GM21390 (cell line): ENCODE measurements at regions not wholly inside any gene's neighbourhood (a gene's known extent, or its start where the extent isn't known, plus 50 kb on each side); places are given as distances from the start of the nearest gene placed in this dataset.

Source experiments
- ATAC-seq: cut with Tn5 transposase; IDR thresholded peaks from one replicate; pipeline ENCODE4 v1.9.1; 2021; ENCODE audit not compliant: unreplicated experiment

GRCh38 chr3:3579658-3580057 lies 219.6 kb upstream of the LRRN1 start:
- ATAC-seq = no peak

- no peak for ATAC-seq
These were observed 220.5 kb upstream of the LRRN1 start for GRCh38 chr3:3578718-3579117.

DNA sequence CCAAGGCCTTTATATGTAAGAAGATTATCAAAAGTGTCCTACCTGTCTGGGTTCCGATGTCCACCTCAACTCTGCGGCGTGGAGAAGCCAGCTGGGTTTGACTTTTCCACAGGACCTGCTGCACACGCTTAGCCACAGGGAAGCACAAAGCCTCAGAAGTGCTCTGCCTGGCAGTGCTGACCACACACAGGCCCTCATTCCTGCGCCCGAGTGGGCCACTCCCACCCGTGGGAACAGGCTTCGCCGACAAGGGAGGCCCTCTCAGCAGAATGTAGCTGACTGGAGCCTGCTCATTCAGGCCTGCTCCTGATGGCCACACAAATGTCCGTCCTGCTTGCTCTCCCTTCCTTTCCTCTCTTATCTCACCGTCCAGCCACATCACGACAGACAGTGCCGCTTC lies 221.4 kb upstream of the LRRN1 start:
- no peak for ATAC-seq

DNA sequence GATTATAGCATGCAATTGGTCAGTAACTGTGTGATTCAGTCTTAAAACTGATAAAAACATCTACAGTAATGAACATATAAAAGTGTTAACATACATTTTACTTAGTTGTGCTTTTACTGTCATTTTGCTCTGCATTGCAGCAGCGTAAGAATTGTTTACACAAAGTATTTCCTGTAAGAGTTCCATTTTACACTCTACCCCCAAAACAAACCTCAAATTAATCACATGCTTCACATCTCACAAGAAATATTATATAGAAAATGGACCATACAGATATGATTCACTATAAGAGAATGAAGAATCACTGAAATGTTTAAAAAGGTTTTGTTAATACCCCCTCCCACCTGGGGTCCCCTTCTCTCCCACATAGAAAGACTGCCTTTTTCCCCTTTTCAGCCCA lies 225.9 kb upstream of the LRRN1 start:
- ATAC-seq = no peak

- no peak for ATAC-seq
These were observed 238.5 kb upstream of the LRRN1 start for GRCh38 chr3:3560591-3561311.

DNA sequence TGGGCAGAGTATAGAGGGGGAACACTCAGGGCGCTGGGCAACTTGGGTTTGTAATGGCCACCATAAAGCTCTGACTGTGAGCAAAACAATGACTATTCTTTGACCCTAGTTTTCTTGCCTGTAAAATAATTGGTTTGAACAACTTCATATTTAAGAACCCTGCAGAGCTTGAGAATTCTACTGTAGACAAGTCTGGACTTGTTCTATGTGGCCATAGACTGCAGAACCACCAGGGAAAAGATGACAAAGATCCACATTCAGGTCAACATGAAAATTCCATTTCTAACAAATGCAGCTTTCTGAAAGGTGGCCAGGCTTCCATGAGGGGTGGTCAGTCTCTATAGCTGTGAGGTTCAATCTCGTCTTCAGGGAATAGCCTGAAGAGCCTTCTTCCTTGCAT lies 239.4 kb upstream of the LRRN1 start:
- ATAC-seq = no peak

DNA sequence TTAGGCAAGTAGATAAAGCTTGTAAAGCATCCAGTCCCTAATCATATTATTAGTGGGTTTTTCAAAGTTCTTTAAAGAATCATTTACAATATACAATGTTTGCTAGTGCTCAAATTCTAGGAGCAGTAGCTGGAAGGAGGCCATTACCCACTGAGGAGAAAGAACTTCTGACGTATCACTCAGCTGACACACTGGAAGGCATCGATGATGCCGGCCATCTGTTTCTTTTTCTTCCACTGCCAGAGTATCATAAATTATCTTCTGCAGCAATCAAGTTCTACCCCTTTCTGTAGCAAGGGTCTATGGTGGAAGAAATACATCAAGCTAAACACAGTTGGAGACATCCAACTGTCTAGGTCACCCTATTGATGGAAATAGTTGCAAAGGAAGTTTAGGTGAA lies 243.2 kb upstream of the LRRN1 start:
- ATAC-seq = no peak

DNA sequence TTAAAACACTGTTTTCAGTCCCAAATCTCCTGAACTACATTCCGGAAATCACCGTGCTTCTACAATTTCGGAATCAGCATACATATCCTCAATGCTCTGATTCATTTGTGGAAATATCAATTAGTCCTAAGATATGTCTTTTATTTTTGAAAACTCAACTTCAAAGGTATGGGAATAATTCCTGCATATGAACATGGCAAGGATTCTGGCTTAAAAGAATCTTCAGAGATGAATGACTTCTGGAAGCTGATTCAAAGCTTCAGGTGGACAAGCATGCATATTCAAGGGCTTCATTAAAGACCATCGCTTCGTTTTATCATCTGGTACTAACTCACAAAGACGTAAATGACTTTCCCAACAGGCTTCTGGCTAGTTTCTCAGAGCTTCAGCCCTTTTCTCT lies 246.0 kb upstream of the LRRN1 start:
- ATAC-seq = no peak

DNA sequence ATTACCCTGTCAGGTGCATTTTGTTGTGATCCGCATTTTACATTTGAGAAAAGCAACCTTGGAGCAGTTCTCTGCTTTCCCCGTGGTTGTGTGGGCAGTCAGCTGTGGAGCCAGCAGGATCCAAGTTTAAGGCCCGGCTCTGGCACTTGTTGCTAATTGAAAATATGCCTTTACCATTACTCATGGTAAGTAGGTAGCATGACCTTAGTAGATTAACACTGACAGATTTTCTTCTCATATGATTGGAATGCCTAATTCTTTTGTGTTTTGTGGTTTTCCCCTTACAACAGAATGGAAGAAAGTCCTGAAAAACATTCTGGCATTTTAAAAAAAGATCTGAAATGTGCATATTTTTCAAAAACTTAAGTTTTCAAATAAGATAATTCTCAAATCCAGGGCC lies 246.5 kb upstream of the LRRN1 start:
- no peak for ATAC-seq

DNA sequence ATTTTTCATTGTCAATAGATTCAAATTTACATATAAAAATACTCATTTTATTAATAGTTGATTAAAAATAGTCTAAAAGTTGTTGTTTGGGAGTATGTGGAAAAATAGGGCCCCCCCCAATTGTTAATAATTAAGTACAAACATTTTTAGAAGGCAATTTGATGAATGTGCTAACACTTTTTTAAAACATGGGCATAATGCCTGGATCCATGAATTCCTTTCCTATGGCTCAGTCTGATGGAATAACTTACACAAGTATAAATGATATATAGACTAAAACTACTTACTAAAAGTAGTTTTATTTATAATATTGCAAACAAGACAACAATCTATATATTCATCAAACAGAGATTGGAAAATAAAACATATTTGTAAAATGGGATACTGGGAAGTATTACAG lies 247.2 kb upstream of the LRRN1 start:
- ATAC-seq = no peak

GRCh38 chr3:3545360-3545759 lies 253.9 kb upstream of the LRRN1 start:
- no peak for ATAC-seq

DNA sequence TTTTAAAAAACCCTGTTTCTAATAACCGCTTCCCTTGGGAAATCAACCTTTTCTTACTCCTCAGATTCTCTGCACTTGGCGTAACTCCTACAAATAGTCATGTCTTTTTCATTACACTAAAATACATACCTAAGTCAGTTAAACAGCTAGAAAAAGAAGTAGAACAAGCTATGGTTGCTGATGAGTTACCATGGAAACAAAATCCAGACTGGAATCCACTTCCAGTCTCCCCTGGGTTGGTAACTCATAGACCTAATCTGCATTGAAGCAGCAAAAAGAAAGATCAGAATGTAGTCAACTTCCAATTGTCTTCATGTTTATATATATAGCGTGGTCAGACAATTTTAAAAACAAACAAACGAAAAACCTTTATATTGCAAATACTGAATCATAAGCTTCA lies 260.8 kb upstream of the LRRN1 start:
- ATAC-seq = no peak

GRCh38 chr3:3532508-3532907 lies 266.7 kb upstream of the LRRN1 start:
- ATAC-seq = no peak

DNA sequence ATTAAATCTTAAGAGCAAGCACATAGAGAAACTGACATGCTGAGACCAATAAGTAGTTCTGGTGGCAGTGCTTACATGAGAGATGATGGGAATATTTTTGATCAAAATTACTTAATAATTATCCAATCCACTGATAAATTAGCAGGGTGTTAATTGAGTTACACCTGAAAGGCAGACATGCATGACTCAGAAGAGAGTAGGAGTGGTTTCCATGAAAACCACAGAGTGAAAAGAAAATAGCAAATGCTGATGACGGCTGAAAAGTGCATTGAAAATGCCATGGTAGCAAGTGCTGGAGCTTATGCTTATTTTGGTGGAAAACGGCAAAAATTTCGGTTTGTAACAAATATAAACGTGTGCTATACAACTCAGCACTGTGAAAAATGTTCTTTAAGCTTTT lies 267.8 kb upstream of the LRRN1 start:
- ATAC-seq = no peak

GRCh38 chr3:3519266-3519665 lies 280.0 kb upstream of the LRRN1 start:
- ATAC-seq = no peak

DNA sequence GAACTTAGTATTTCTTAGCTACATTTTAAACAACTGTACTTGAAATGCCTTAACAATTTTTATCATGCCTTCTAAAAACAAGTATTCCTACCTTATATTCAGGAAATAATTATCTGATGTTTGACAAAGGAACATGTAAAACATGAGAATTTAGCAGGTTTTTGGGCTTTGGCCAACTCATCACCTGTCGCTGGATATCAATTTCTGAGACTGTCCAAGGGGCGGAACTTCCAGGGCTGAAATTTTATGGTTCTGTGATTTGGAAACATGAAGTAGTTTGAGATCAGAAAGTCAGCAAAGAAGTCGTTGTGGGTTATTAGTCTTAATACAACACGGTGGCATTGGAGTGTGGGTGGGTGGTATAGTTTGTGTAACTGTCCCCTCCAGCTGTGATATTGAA lies 282.2 kb upstream of the LRRN1 start:
- ATAC-seq = no peak

GRCh38 chr3:3516384-3516783 lies 282.8 kb upstream of the LRRN1 start:
- no peak for ATAC-seq

- no peak for ATAC-seq
These were observed 289.6 kb upstream of the LRRN1 start for GRCh38 chr3:3509665-3510064.

DNA sequence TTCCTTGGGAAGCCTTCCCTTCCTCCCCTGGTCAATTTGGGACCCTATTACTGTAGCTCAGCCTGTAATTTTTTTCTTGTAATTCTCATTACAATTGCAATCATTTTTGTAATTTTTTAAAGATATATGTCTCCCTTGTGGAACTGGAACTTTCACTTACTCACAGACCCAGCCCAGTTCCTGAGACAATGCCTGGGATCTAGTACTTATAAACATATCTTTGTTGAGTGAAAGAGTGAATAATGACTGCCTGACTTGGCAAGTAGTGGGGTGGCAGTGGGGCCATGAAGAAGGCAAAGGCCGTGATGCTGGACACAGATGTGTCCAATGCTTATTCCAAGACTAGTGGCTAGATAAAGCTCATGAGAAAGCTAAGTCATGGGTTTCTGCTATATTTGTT lies 294.5 kb upstream of the LRRN1 start:
- no peak for ATAC-seq

DNA sequence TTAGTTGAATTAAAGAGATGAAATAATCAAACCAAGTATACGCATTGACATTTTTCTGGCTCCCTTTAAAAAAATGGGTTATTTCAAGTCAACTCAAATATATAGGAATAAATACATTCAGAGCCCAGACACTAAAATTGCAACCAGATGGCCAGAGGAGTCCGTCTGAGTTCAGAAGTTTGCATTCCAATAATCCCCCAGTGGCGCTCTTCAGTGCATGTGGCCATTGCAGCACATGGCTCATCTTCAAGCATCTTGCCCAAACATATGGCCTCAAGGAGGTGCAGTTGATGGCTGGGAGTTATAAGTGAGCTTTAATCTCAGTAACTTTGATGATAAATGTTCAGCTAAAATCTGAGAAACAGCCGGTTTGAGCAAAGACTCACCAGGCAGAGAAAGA lies 295.8 kb upstream of the LRRN1 start:
- ATAC-seq = no peak

DNA sequence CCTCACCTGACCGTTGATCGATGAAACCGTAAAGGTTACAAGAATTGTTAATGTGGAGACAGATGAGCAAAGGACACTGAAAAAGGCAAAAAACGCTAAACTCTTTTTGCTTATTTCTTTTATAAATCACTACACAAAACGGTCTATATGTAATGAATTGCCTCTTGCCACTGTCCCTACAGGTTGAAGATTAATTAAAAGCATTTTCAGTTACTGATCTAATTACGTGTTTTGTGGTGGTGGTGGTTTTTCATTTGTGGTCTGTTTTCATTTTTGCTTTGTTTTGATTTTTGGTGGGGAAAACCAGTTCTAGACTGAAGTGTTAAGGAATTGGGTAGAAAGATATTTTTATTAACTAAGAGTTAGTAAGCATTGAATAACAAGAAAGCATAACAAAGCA lies 299.2 kb upstream of the LRRN1 start:
- no peak for ATAC-seq

GRCh38 chr3:3499012-3499562 lies 300.1 kb upstream of the LRRN1 start:
- no peak for ATAC-seq

GRCh38 chr3:3495611-3496010 lies 303.6 kb upstream of the LRRN1 start:
- ATAC-seq = no peak
